RWPE1 (cell line): ENCODE measurements at regions not wholly inside any gene's neighbourhood (a gene's known extent, or its start where the extent isn't known, plus 50 kb on each side); places are given as distances from the start of the nearest gene placed in this dataset.

ENCODE experiments used
- CTCF ChIA-PET: fragments of 350-600 bp; sonication (Branson Sonifier 250); formaldehyde crosslinking; extraction: SDS; loops from one replicate; lab custom pipeline; 2021; lab: Yijun Ruan, JAX
- POLR2A ChIA-PET: fragments of 400-600 bp; formaldehyde crosslinking; extraction: SDS; loops from one replicate; lab custom pipeline; 2020; ENCODE audit warnings: antibody characterized with exemption; ENCODE audit not compliant: low non-redundant PET; lab: Yijun Ruan, JAX
- DNase-seq: peaks from one replicate; pipeline ENCODE4 v3.0.0; 2012; ENCODE audit warnings: low spot score
- H3K27ac ChIP-seq: fragments of 450-650 bp; 2 replicates; pipeline ENCODE4 v1.5.1; 2017
- CTCF ChIP-seq: fragments of 450-650 bp; conservative IDR thresholded peaks from 2 replicates; pipeline ENCODE4 v1.5.1; 2017; ENCODE audit warnings: low read depth, mild to moderate bottlenecking

DNA sequence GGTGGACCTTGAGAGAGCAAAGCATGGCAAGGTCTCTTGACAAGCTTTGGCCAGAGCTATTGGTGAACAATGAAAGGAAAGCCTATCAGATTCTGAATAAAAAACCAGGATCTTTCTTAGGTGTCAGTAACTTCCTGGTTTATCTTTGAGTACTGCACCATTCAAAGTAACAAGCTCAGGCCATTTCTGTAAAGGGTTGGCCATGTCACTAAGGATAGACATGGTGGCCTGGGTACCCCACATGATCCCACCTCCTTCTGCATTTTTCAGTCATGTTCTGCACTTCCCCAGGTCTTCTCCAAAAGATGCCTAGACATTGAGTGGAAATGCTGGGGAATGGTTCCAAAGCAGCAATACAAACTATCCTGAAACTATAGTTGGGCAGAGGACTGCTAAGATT lies 242.0 kb downstream of the ARHGAP12 start:
- no peak for DNase-seq
- no peak for TF ChIP-seq CTCF
- ChIA-PET CTCF (no interaction called here), POLR2A (no interaction called here)
- no peak overlapping the region for H3K27ac ChIP-seq

DNA sequence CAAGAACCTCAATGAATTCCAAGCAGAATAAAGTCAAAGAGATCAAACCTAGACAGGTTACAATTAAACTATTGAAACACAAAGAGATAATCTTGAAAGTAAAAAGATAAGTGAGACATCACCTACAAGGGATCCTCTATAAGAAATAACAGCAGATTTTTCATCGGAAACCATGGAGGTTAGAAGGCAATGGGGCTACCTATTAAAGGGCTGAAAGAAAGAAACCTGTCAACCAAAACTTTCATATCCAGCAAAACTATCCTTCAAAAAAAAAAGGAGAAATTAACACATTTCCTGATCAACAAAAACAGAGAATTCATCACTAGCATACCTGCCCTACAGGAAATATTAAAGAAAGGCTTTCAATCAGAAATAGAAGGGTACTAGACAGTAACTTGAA lies 244.9 kb downstream of the ARHGAP12 start:
- POLR2A ChIA-PET, result no interaction called here
- DNase-seq, result no peak
- CTCF ChIA-PET, result no interaction called here
- TF ChIP-seq CTCF, result no peak
- H3K27ac ChIP-seq, result no peak overlapping the region

DNA sequence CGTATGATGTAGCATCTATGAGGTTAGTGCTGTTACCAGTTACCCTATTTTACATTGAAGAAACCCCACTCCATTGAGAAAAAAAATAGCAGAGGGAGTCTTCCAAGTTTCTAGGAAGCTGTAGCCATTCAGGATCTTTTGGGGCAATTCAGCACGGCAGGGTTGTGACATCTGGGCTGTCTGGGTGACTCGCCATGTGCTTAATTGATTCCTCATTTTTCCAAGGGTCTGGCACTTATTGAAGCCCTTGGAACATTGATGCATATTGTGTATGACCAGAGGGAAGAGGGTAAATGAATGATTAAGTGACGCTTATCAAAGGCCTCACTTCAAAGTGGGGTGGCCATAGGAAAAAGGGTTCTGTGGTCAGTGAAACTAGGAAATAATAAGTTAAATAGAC lies 248.7 kb downstream of the ARHGAP12 start:
- CTCF ChIA-PET, result no interaction called here
- no peak overlapping the region for H3K27ac ChIP-seq
- TF ChIP-seq CTCF, result no peak
- POLR2A ChIA-PET, result no interaction called here
- DNase-seq, result no peak

DNA sequence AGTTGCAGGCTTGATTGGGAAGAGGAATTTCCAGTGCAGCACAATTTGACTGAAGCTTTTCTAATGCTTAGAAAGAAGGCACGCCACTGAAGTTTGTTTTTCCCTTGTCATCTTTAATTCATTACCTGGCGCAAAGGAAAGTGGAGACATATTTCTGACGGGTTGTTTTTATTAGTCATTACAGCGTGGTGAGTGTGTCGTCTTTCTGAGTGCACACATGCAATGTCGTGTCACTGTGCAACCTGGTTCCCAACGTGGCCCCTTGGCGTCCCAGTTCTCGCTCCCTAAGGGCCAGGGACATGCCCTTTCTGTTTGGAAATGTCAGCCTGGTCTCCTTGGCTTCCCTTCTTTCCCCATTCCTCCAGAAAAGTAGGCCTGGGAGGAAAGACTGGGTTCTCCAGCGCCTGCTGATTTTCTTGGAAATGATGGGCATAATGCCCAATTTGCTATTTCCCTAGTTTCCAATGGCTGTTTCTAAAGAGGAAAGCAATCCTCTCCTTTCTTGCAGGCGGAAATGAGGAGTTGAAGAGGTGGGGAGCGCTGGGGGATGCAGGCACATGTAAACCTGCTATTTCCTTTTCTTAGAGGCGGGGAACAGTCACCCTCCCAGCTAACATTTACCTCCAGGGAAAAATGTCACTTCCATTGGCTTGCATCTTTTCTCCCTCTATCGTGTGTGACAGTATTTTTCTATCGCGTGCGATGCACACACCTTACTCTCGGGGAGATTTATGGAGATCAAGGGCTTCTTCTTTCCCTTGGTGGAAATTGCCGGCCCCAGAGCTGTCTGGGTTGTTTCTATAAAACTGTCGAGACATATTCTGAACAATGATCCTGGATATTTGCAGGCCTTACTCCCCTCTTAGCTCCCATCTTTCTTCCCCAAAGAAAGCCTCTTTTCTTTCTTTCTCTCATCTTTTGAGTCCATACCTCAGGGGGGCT lies 249.8 kb downstream of the ARHGAP12 start:
- ChIA-PET CTCF (no interaction called here), POLR2A (no interaction called here)
- no peak for TF ChIP-seq CTCF
- no peak overlapping the region for H3K27ac ChIP-seq
- no peak for DNase-seq

- DNase-seq, result no peak
- ChIA-PET POLR2A (no interaction called here), CTCF (no interaction called here)
- H3K27ac ChIP-seq, result no peak overlapping the region
- TF ChIP-seq CTCF, result no peak
Measured at GRCh38 chr10:31678139-31678536, 250.5 kb downstream of the ARHGAP12 start.

DNA sequence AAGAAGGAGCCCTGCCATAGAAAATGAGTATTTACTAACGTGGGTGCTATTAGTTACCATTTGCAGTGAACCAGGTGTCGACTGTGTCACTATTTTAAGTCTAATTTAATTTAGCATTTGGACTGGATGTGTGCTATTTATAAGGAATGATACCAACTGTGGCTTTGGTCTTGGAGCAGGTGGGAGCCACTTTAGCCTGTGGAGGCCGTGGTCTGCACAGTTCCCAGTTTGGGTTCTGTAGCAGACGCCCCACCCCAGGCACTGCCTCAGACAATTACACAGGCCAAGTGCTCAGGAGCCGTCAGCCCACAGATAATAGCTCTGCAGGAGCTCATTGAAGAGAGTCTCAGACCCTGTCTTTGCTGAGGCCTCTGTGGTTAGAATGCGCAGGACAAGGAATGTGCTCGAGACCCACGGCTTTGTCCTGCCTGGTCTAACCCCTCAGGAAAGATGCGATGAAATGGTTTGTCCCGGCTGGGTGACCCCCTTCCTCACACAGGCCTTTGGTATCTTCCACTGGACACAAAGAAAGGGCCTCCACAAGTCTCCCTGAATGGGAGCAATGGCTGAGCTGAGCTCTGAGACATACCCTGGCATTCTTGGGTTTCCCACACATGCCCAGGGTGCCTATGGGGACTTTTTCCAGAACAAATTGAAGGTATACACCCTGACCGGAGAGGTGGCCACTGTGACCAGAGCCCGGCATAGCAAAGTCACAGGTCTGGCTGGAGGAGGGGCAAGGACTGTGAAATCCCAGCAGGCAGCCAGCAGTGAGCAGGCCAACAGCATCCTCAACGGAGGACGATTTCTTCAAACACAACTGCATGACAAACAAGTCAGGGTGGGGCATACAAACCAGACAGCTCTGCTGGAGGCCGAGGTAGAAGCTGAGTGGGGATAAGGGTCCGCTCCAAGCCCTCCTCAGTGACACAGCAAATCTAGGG lies 251.2 kb downstream of the ARHGAP12 start:
- POLR2A ChIA-PET, result no interaction called here
- CTCF ChIA-PET, result no interaction called here
- no peak for TF ChIP-seq CTCF
- no peak for DNase-seq
- no peak overlapping the region for H3K27ac ChIP-seq
